ENCODE measurements at regions not wholly inside any gene's neighbourhood (a gene's known extent, or its start where the extent isn't known, plus 50 kb on each side); places are given as distances from the start of the nearest gene placed in this dataset.

DNA sequence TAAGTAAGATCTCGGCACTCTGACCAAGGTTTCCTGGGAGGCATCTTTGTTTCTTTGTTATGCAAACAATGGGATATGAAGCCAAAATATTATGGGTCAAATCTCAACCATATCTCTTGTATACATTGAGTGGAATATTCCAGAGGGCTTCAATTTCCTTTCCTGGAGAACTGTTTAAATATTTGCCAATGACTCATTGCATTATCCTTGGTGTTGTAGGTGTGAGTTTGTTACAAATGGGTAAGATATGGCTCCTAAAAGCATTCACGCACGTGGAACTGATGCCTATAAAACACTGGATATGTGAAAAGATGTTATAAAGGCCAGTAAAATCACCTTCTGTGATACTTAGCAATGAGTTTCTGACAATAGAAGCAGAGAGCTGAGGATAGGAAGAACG is 150.5 kb upstream of the WDR1 start:
- Histone ChIP-seq H3K36me3 (ENCODE audit: control insufficient read depth in 3 of 3, insufficient read depth in 3 of 3, low read length in 3 of 3) (no peaks in the 10 kb centered on the region), H3K9ac (ENCODE audit: low read depth in 1 of 3, low read length in 3 of 3) (no peak overlapping the region), H3K4me1 (ENCODE audit: control insufficient read depth in 3 of 3, insufficient read depth in 3 of 3, low read length in 3 of 3) (no peaks in the 10 kb centered on the region), H3K9me3 (ENCODE audit: control insufficient read depth in 3 of 3, low read length in 3 of 3) (no peaks in the 10 kb centered on the region), H3K27ac (ENCODE audit: low read depth, low read length) (no peak overlapping the region), H3K27me3 (ENCODE audit: control insufficient read depth in 3 of 3, insufficient read depth in 3 of 3, low read length in 3 of 3) (peaks cover 0 to 3% (median 0%) of the 10 kb centered on the region in 3 donors), H3K4me3 (ENCODE audit: low read length in 3 of 3) (no peak overlapping the region)

- H3K4me3 ChIP-seq (ENCODE audit: low read length in 3 of 3) = no peak overlapping the region
- no peaks in the 10 kb centered on the region for H3K4me1 ChIP-seq (ENCODE audit: control insufficient read depth in 3 of 3, insufficient read depth in 3 of 3, low read length in 3 of 3)
Measured at GRCh38 chr4:10260777-10261176, 144.2 kb upstream of the WDR1 start.

DNA sequence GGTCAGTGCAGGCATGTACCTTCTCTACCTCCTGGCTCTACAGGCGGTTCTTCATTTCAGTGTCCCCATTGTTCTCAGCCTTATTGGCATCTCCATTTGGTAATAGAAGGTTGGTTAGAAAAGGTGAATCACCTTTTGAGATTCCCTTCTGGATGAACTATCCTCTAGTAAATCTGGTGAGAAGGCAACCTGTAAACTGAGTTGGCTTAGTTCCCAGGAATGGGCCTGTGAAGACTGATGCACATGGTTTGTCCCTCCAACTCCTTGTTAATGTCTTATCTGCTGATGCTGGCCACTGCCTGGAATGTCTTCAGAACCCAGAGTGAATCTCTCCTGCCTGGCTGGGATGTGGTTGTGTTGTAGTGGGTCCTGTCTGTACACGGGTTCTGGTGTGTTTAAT is 143.4 kb upstream of the WDR1 start:
- Histone ChIP-seq H3K4me1 (ENCODE audit: control insufficient read depth in 3 of 3, insufficient read depth in 3 of 3, low read length in 3 of 3) (no peaks in the 10 kb centered on the region), H3K27ac (ENCODE audit: low read depth, low read length) (no peak overlapping the region), H3K36me3 (ENCODE audit: control insufficient read depth in 3 of 3, insufficient read depth in 3 of 3, low read length in 3 of 3) (no peaks in the 10 kb centered on the region), H3K4me3 (ENCODE audit: low read length in 3 of 3) (no peak overlapping the region), H3K27me3 (ENCODE audit: control insufficient read depth in 3 of 3, insufficient read depth in 3 of 3, low read length in 3 of 3) (peaks cover 0 to 3% (median 0%) of the 10 kb centered on the region in 3 donors), H3K9ac (ENCODE audit: low read depth in 1 of 3, low read length in 3 of 3) (no peak overlapping the region), H3K9me3 (ENCODE audit: control insufficient read depth in 3 of 3, low read length in 3 of 3) (no peaks in the 10 kb centered on the region)

More at GRCh38 chr4:10260777-10261176, 144.2 kb upstream of the WDR1 start:
- Histone ChIP-seq H3K36me3 (ENCODE audit: control insufficient read depth in 3 of 3, insufficient read depth in 3 of 3, low read length in 3 of 3) (no peaks in the 10 kb centered on the region), H3K27me3 (ENCODE audit: control insufficient read depth in 3 of 3, insufficient read depth in 3 of 3, low read length in 3 of 3) (peaks cover 0 to 3% (median 0%) of the 10 kb centered on the region in 3 donors), H3K27ac (ENCODE audit: low read depth, low read length) (no peak overlapping the region), H3K9ac (ENCODE audit: low read depth in 1 of 3, low read length in 3 of 3) (no peak overlapping the region), H3K9me3 (ENCODE audit: control insufficient read depth in 3 of 3, low read length in 3 of 3) (no peaks in the 10 kb centered on the region)

DNA sequence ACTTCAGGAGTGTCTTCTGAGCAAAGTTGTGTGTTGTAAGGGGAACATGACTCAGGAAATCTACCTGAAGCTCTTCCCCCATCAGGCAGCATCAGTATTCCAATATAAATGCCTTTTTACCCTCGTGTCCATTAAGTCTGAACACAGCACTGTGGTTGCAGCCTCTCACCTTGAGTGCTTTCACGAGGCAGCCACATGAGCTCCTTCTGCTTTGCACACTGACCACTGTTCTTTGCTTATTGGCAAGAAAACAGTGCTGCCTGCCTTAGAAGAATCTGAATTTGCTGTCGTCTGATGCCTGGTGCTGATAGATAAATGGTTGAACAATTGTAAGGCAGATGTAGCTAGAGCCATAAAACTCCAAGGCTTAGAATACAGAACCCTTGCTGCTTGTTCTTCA is 139.6 kb upstream of the WDR1 start:
- H3K9me3 ChIP-seq (ENCODE audit: control insufficient read depth in 3 of 3, low read length in 3 of 3) = no peaks in the 10 kb centered on the region
- no peak overlapping the region for H3K27ac ChIP-seq (ENCODE audit: low read depth, low read length)
- H3K27me3 ChIP-seq (ENCODE audit: control insufficient read depth in 3 of 3, insufficient read depth in 3 of 3, low read length in 3 of 3) = peaks cover 0 to 5% (median 0%) of the 10 kb centered on the region in 3 donors
- H3K4me1 ChIP-seq (ENCODE audit: control insufficient read depth in 3 of 3, insufficient read depth in 3 of 3, low read length in 3 of 3) = no peaks in the 10 kb centered on the region
- no peak overlapping the region for H3K9ac ChIP-seq (ENCODE audit: low read depth in 1 of 3, low read length in 3 of 3)
- no peak overlapping the region for H3K4me3 ChIP-seq (ENCODE audit: low read length in 3 of 3)
- no peaks in the 10 kb centered on the region for H3K36me3 ChIP-seq (ENCODE audit: control insufficient read depth in 3 of 3, insufficient read depth in 3 of 3, low read length in 3 of 3)

DNA sequence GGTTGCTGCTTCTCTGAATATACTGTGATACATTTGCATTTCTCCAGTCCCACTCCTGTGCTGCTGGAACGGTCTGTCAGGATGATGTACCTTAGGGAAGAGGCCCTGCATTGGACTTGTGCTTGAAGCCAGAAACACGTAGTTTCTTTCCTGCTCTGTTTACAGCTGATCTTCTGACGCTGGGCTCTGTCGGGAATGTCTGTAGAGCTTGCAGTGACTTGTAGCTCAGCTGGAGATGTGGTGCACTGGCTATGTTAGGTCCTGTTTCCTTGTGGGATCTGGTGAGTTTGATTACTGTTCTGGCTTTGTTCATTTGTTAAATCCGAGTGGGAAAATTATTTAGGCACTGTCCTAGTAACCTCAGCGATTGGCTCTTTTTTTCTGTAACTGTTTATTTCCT is 137.2 kb upstream of the WDR1 start:
- Histone ChIP-seq H3K27ac (ENCODE audit: low read depth, low read length) (no peak overlapping the region), H3K9ac (ENCODE audit: low read depth in 1 of 3, low read length in 3 of 3) (no peak overlapping the region), H3K4me1 (ENCODE audit: control insufficient read depth in 3 of 3, insufficient read depth in 3 of 3, low read length in 3 of 3) (no peaks in the 10 kb centered on the region), H3K27me3 (ENCODE audit: control insufficient read depth in 3 of 3, insufficient read depth in 3 of 3, low read length in 3 of 3) (peaks cover 0 to 5% (median 2%) of the 10 kb centered on the region in 3 donors), H3K4me3 (ENCODE audit: low read length in 3 of 3) (no peak overlapping the region), H3K9me3 (ENCODE audit: control insufficient read depth in 3 of 3, low read length in 3 of 3) (no peaks in the 10 kb centered on the region), H3K36me3 (ENCODE audit: control insufficient read depth in 3 of 3, insufficient read depth in 3 of 3, low read length in 3 of 3) (no peaks in the 10 kb centered on the region)

DNA sequence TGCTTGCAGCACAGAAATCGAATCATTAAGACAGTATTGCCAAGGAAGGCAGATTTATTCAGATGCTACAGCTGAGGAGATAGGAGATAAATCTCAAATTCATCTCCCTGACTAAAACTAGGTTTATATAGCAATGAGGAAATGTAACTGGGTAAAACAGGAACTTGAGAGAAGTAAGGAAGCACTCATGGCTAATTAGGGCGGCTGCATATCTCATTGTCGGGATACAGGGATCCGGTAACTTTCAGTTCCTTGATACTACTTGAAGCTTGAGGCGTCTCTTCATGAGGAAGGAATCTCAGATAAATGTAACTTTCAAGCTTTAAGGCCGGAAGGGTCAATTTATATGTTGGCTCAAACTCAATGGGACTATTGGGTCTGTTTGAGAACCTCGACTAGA is 129.2 kb upstream of the WDR1 start:
- H3K9me3 ChIP-seq (ENCODE audit: control insufficient read depth in 3 of 3, low read length in 3 of 3) = no peaks in the 10 kb centered on the region
- peaks cover 0 to 2% (median 0%) of the 10 kb centered on the region in 3 donors for H3K27me3 ChIP-seq (ENCODE audit: control insufficient read depth in 3 of 3, insufficient read depth in 3 of 3, low read length in 3 of 3)
- no peak overlapping the region for H3K4me3 ChIP-seq (ENCODE audit: low read length in 3 of 3)
- no peak overlapping the region for H3K9ac ChIP-seq (ENCODE audit: low read depth in 1 of 3, low read length in 3 of 3)
- H3K4me1 ChIP-seq (ENCODE audit: control insufficient read depth in 3 of 3, insufficient read depth in 3 of 3, low read length in 3 of 3) = no peaks in the 10 kb centered on the region
- no peak overlapping the region for H3K27ac ChIP-seq (ENCODE audit: low read depth, low read length)
- no peaks in the 10 kb centered on the region for H3K36me3 ChIP-seq (ENCODE audit: control insufficient read depth in 3 of 3, insufficient read depth in 3 of 3, low read length in 3 of 3)

DNA sequence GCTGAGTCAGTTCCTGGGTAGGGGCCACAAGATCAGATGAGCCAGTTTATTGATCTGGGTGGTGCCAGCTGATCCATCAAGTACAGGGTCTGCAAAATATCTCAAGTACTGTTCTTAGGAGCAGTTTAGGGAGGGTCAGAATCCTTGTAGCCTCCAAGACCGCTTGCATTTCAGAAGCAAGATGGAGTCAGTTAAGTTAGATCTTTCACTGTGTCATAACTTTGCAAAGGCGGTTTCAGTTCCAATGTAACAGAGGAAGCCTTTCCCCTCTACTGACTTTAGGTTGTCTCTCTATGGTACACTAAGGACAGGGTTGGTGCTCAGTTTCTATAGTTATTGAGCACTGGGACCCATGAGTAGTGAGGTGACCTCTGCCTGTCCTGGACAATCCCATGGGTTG is 127.3 kb upstream of the WDR1 start:
- H3K4me3 ChIP-seq (ENCODE audit: low read length in 3 of 3) = no peak overlapping the region
- H3K9me3 ChIP-seq (ENCODE audit: control insufficient read depth in 3 of 3, low read length in 3 of 3) = no peaks in the 10 kb centered on the region
- no peaks in the 10 kb centered on the region for H3K27me3 ChIP-seq (ENCODE audit: control insufficient read depth in 3 of 3, insufficient read depth in 3 of 3, low read length in 3 of 3)
- H3K27ac ChIP-seq (ENCODE audit: low read depth, low read length) = no peak overlapping the region
- H3K9ac ChIP-seq (ENCODE audit: low read depth in 1 of 3, low read length in 3 of 3) = no peak overlapping the region
- no peaks in the 10 kb centered on the region for H3K4me1 ChIP-seq (ENCODE audit: control insufficient read depth in 3 of 3, insufficient read depth in 3 of 3, low read length in 3 of 3)
- H3K36me3 ChIP-seq (ENCODE audit: control insufficient read depth in 3 of 3, insufficient read depth in 3 of 3, low read length in 3 of 3) = no peaks in the 10 kb centered on the region

GRCh38 chr4:10240691-10241090 is 124.1 kb upstream of the WDR1 start:
- no peaks in the 10 kb centered on the region for H3K36me3 ChIP-seq (ENCODE audit: control insufficient read depth in 3 of 3, insufficient read depth in 3 of 3, low read length in 3 of 3)
- no peak overlapping the region for H3K9ac ChIP-seq (ENCODE audit: low read depth in 1 of 3, low read length in 3 of 3)
- peaks cover 0 to 3% (median 0%) of the 10 kb centered on the region in 3 donors for H3K27me3 ChIP-seq (ENCODE audit: control insufficient read depth in 3 of 3, insufficient read depth in 3 of 3, low read length in 3 of 3)

DNA sequence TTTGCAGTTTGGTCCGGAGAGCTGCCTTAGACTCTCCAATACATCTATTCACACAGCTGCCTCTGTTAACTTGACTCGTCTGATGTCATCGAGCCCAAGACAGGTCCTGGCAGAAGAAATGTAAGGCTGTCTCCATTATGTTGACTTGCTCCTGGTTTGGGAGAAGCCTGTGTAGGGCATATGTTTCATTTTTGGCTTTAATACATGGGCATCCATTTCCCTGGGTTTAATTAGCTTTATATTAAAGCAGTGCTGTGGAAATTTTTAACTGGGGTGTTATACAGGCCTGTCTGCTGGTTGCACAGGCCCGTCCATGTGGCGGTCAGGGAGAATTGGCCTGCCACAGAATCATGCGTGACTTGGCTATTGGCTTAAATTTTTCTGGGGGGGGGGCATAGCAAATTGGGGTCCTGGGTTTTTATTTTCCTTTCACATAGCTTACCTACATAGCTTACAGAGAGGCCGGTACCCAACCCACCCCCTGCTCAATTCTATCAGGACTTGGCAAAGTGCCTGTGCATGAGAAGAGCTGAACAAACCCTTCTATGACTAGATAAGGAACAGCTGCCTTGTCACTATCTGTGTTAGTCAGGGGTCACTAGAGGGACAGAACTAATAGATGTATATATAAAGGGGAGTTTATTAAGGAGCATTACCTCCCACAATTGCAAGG is 123.5 kb upstream of the WDR1 start:
- peaks cover 0 to 3% (median 0%) of the 10 kb centered on the region in 3 donors for H3K27me3 ChIP-seq (ENCODE audit: control insufficient read depth in 3 of 3, insufficient read depth in 3 of 3, low read length in 3 of 3)
- no peaks in the 10 kb centered on the region for H3K36me3 ChIP-seq (ENCODE audit: control insufficient read depth in 3 of 3, insufficient read depth in 3 of 3, low read length in 3 of 3)
- no peak overlapping the region for H3K9ac ChIP-seq (ENCODE audit: low read depth in 1 of 3, low read length in 3 of 3)
- no peak overlapping the region for H3K4me3 ChIP-seq (ENCODE audit: low read length in 3 of 3)
- H3K9me3 ChIP-seq (ENCODE audit: control insufficient read depth in 3 of 3, low read length in 3 of 3) = no peaks in the 10 kb centered on the region
- H3K27ac ChIP-seq (ENCODE audit: low read depth, low read length) = no peak overlapping the region
- H3K4me1 ChIP-seq (ENCODE audit: control insufficient read depth in 3 of 3, insufficient read depth in 3 of 3, low read length in 3 of 3) = no peaks in the 10 kb centered on the region

More at GRCh38 chr4:10240691-10241090, 124.1 kb upstream of the WDR1 start:
- Histone ChIP-seq H3K4me1 (ENCODE audit: control insufficient read depth in 3 of 3, insufficient read depth in 3 of 3, low read length in 3 of 3) (no peaks in the 10 kb centered on the region), H3K9me3 (ENCODE audit: control insufficient read depth in 3 of 3, low read length in 3 of 3) (no peaks in the 10 kb centered on the region), H3K27ac (ENCODE audit: low read depth, low read length) (no peak overlapping the region), H3K4me3 (ENCODE audit: low read length in 3 of 3) (no peak overlapping the region)

GRCh38 chr4:10237131-10237530 is 120.5 kb upstream of the WDR1 start:
- Histone ChIP-seq H3K4me3 (ENCODE audit: low read length in 3 of 3) (no peak overlapping the region), H3K4me1 (ENCODE audit: control insufficient read depth in 3 of 3, insufficient read depth in 3 of 3, low read length in 3 of 3) (no peaks in the 10 kb centered on the region), H3K27ac (ENCODE audit: low read depth, low read length) (no peak overlapping the region), H3K27me3 (ENCODE audit: control insufficient read depth in 3 of 3, insufficient read depth in 3 of 3, low read length in 3 of 3) (peaks cover 0 to 5% (median 5%) of the 10 kb centered on the region in 3 donors), H3K36me3 (ENCODE audit: control insufficient read depth in 3 of 3, insufficient read depth in 3 of 3, low read length in 3 of 3) (no peaks in the 10 kb centered on the region), H3K9me3 (ENCODE audit: control insufficient read depth in 3 of 3, low read length in 3 of 3) (no peaks in the 10 kb centered on the region), H3K9ac (ENCODE audit: low read depth in 1 of 3, low read length in 3 of 3) (no peak overlapping the region)

Data from skeletal muscle tissue (tissue), 3 donors.